Endothelial cell (in vitro differentiated cells): ENCODE measurements at regions not wholly inside any gene's neighbourhood (a gene's known extent, or its start where the extent isn't known, plus 50 kb on each side); places are given as distances from the start of the nearest gene placed in this dataset.
A peak's percentile ranks its signal among the peaks of the same experiment; 100 is the strongest.
"Not testable (repeated sequence)": the region's sequence is repeated elsewhere in the genome, so short reads cannot be mapped to it uniquely, and the experiment has no call there.

Source experiments
- DNase-seq: peaks from one replicate; pipeline ENCODE4 v3.0.0; 2021; ENCODE audit warnings: low spot score
- H3K27ac Mint-ChIP-seq: one replicate; pipeline ENCODE4 v1.8.0; 2021; ENCODE audit warnings: mixed read lengths, inconsistent platforms; ENCODE audit not compliant: unreplicated experiment
- H3K27me3 Mint-ChIP-seq: one replicate; pipeline ENCODE4 v1.8.0; 2021; ENCODE audit warnings: mild to moderate bottlenecking, moderate library complexity, mixed read lengths, inconsistent platforms; ENCODE audit not compliant: unreplicated experiment
- H3K36me3 Mint-ChIP-seq: one replicate; pipeline ENCODE4 v1.8.0; 2021; ENCODE audit warnings: mild to moderate bottlenecking, low read depth, mixed read lengths, inconsistent platforms; ENCODE audit not compliant: unreplicated experiment
- H3K4me1 Mint-ChIP-seq: one replicate; pipeline ENCODE4 v1.8.0; 2021; ENCODE audit warnings: mild to moderate bottlenecking, mixed read lengths, inconsistent platforms; ENCODE audit not compliant: unreplicated experiment
- H3K4me3 Mint-ChIP-seq: one replicate; pipeline ENCODE4 v1.8.0; 2021; ENCODE audit warnings: mild to moderate bottlenecking, mixed read lengths, inconsistent platforms; ENCODE audit not compliant: unreplicated experiment
- H3K9me3 Mint-ChIP-seq: one replicate; pipeline ENCODE4 v1.8.0; 2021; ENCODE audit warnings: mixed read lengths, inconsistent platforms; ENCODE audit not compliant: unreplicated experiment
- CTCF ChIP-seq: fragments of 200-600 bp; sonication (generic); IDR thresholded peaks from one replicate; pipeline ENCODE4 v1.5.0; 2021; ENCODE audit warnings: antibody characterized with exemption; ENCODE audit not compliant: unreplicated experiment

GRCh38 chr17:63295839-63296590 lies 150.1 kb downstream of the CYB561 start:
- Mint-ChIP-seq H3K36me3 (peaks cover 14% of the 10 kb centered on the region), H3K4me1 (no peaks in the 10 kb centered on the region), H3K4me3 (no peak overlapping the region), H3K27me3 (peaks cover 1% of the 10 kb centered on the region), H3K9me3 (no peaks in the 10 kb centered on the region), H3K27ac (no peak overlapping the region)
- no peak for DNase-seq
- TF ChIP-seq CTCF: no peak

- peak overlapping the region; percentile 2 for H3K4me3 Mint-ChIP-seq
- H3K4me1 Mint-ChIP-seq, H3K9me3 Mint-ChIP-seq, DNase-seq, H3K27me3 Mint-ChIP-seq, H3K27ac Mint-ChIP-seq: not testable (repeated sequence)
- H3K36me3 Mint-ChIP-seq: peaks cover 14% of the 10 kb centered on the region
These were observed 147.2 kb downstream of the CYB561 start for GRCh38 chr17:63298916-63299315.

DNA sequence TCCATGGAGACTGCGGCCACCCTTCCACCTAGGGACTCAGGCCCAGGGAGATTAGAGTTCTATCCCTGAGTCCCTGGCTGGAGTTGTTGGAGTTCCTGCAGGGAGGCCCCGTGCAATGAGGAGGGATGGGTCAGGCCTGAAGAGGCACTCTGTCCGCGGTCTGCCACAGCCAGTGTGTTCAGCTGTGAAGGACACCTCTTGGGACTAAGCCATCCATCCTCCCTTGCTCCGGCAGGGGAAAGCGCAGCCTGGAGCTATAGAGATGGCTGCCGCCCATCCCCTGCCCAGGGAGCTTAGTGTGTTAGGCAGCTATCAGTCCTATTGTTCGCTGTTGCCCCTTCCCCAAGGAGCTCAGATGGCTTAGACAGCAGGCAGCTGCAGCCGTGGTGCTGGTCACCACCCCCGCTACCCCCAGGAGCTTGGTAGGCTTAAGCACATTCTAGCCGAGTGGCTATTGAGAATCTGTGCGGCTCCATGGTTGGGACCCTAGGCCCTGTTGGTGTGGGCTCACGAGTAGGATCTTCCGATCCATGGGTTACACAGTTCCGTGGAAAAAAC lies 141.3 kb downstream of the CYB561 start:
- Mint-ChIP-seq H3K27ac (no peak overlapping the region), H3K27me3 (peaks cover 2% of the 10 kb centered on the region), H3K9me3 (no peaks in the 10 kb centered on the region), H3K4me1 (peaks cover 9% of the 10 kb centered on the region), H3K4me3 (no peak overlapping the region), H3K36me3 (peaks cover 7% of the 10 kb centered on the region)
- DNase-seq: no peak
- no peak for TF ChIP-seq CTCF

- Mint-ChIP-seq H3K4me3 (no peak overlapping the region), H3K9me3 (no peaks in the 10 kb centered on the region), H3K27me3 (peaks cover 2% of the 10 kb centered on the region), H3K36me3 (peaks cover 7% of the 10 kb centered on the region), H3K27ac (no peak overlapping the region), H3K4me1 (peaks cover 9% of the 10 kb centered on the region)
- no peak for TF ChIP-seq CTCF
- no peak for DNase-seq
These were observed 140.2 kb downstream of the CYB561 start for GRCh38 chr17:63305857-63306256.

GRCh38 chr17:63306855-63307254 lies 139.3 kb downstream of the CYB561 start:
- H3K27ac Mint-ChIP-seq: peak overlapping the region; percentile 39
- peaks cover 7% of the 10 kb centered on the region for H3K36me3 Mint-ChIP-seq
- DNase-seq: no peak
- H3K27me3 Mint-ChIP-seq: peaks cover 2% of the 10 kb centered on the region
- H3K4me3 Mint-ChIP-seq: no peak overlapping the region
- peaks cover 9% of the 10 kb centered on the region for H3K4me1 Mint-ChIP-seq
- TF ChIP-seq CTCF: no peak
- H3K9me3 Mint-ChIP-seq: no peaks in the 10 kb centered on the region
